NCI-H524 treated with DMSO at 0.1 percent for 48 hours (cell line): ENCODE measurements at regions not wholly inside any gene's neighbourhood (a gene's known extent, or its start where the extent isn't known, plus 50 kb on each side); places are given as distances from the start of the nearest gene placed in this dataset.
"Not testable (repeated sequence)": the region's sequence is repeated elsewhere in the genome, so short reads cannot be mapped to it uniquely, and the experiment has no call there.

ENCODE experiments used
- DNase-seq: peaks from one replicate; lab custom pipeline; 2025; lab: John Stamatoyannopoulos, UW

DNA sequence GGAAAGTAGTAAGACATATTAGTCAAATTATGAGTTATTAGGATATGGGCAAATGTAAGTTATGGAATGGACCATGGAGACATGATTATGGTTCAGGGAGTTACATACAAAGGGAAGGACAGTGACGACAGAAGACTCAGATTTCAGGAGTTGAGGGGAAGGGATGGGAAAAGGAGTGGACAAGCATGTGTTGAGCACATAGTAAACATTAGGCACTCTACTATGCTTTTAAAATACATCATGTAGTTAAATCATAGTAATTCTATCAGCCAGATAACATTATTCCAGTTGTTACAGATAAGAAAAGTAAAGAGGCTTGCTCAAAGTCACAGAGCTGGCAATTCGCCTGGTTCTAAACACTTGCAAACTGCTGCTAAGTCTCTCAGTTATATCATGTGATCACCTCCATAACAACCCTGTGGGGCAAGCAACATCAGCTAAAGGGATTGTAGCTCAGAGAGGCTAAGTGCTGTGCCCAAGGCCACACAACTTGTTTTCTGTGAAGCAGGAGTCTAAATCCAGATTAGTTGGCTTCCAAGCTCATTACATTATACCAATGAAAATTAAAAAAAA, 115.2 kb upstream of the MDFIC start:
- no peak for DNase-seq

DNA sequence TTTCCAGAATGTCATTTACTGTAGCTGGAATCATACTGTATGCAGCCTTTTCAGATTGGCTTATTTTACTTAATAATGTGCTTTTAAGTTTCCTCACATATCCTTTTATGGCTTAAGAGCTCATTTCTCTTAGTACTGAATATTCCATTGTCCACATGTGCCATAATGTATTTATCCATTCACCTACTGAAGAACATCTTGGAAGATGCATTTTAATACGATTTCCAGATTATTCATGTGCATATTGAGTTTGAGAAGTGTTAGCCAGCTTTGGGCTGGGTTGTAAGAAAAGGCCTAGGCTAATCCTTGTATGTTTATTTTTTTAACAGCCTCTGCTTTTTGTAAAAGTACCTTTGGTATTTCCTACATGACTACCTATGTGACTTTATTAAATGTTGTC, 109.3 kb upstream of the MDFIC start:
- DNase-seq: no peak

- no peak for DNase-seq
Observed at GRCh38 chr7:114813624-114814023, 108.3 kb upstream of the MDFIC start.

- not testable (repeated sequence) for DNase-seq
Observed at GRCh38 chr7:114817036-114817435, 104.9 kb upstream of the MDFIC start.

GRCh38 chr7:114818501-114818900, 103.4 kb upstream of the MDFIC start:
- DNase-seq: no peak

DNA sequence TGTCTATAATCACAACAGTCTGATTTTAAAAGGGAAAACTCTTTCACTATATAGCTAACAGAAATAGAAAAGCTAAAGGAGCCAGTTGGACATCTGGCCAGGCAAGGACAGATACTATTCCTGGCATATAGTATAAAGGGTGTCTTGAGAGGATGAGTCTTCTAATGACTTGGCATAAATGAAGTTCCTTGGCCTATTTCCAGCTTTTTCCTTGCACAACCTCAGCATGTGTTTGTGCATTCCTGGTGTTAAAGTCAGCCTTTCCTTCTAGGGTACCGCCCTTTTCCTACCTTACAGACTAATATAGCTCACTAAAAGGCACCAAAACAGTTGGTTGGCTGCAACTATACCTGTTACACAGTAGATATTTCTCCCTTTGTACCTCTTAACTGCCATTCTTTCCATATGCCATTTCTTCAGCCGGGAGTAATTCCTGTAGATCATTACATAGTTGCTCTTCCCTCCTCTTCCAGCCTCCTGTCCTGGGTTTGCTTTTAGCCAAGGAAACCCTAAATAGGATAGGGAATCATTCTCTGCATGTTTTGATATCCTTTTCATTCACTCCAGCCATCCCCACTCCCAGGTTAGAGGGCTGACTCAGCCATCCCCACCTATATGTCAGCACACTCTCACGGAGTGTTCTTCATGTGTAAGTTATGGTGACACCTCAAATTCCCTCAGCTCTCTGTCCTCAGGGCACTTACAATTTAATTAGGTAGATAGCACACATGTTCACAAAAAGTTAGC, 102.1 kb upstream of the MDFIC start:
- DNase-seq: no peak

DNA sequence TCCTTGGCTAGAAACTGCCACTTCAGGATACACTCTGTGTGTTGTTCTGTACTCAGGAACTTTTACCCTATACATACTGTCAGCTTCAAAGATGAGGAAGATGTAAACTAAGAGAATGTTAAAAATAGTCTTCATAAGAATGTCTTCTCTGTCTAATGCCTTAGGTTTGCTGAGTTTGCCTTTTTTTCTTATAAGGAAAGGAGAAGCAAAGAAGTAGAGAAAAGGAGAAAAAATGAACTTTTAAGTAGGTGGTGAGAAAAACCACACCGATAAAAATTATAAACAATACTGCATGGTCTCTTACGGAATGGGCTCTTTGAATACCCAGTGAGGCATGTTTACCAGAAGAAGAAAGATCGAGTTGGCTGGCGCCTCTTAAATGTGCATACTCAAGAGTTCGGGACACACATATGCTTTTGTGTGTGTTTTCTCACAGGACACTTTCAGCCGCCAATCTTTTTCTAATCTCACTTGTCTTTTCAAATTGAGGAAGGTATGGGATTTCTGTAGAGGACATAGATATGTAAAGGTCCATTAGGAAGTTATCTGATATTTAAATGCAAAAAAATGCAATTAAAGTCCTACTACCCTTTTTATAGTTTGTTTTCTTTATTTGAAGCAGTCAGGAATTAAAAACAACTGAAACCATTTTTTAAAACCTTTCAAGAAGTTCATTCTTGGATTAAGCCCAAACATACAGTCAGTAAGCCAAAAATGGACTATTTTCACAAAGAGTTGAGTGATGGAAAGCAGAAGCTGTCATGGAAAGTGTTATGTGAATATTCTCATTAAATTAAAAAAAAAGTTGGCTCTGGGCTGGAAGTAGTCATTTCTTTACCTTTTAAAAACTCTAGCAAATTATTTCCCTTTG, 100.6 kb upstream of the MDFIC start:
- DNase-seq: no peak

DNA sequence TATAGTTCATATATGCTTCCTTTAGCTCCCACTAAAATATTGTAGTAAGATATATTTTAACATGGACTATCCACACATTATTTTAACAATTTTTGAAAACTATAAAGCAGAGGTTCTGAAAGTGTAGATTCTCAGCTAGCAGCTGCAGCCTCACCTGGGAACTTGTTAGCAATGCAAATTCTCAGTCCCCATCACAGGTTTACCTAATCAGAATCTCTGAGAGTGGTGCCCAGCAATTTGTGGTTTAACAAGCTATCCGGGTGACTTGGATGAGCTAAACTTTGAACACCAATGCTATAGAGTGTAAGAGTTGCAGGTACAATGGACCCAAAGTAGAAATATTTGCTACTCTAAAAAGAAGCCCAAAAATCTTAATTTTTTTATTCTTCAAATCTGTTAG, 99.8 kb upstream of the MDFIC start:
- no peak for DNase-seq

GRCh38 chr7:114822844-114823243, 99.0 kb upstream of the MDFIC start:
- no peak for DNase-seq

DNA sequence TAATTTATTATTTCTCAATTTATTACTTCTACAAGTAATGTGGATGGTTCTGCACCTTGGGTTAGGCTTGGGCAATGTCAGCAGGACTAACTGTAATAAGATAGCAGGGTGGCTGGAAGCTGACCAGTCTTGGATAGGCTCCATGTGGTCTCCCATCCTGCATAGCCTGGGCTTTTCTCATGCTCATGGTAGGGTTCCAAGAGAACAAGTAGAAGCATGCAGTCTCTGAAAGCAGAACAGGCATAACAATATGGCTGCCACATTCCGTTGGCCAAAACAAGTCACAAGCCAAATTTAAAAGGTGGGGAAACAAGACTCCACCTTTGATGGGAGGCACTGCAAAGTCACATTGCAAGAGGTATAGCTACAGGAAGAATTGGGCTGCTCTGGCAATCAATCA, 98.6 kb upstream of the MDFIC start:
- no peak for DNase-seq

- no peak for DNase-seq
Observed at GRCh38 chr7:114825423-114825951, 96.4 kb upstream of the MDFIC start.

DNA sequence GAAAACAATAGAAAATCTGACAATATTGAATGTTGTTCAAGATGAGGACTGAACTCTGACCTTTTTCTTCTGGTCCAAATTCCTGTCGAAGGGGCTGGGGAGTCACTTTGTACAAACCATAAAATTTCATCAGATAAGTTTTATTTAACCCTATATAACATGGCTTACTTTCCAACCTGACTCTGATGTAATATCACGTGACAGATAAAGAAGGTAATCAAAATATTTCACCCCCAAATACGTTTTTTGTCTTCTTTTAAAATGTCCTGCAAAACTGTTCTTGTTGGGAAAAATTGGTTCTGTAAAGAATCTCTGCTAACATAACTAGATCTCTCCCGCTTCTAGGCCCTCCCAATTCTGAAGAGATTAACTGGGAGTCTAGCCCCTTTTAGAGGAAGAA, 90.9 kb upstream of the MDFIC start:
- peak; percentile 3 for DNase-seq

GRCh38 chr7:114832906-114833595, 88.8 kb upstream of the MDFIC start:
- no peak for DNase-seq

GRCh38 chr7:114835303-114835702, 86.6 kb upstream of the MDFIC start:
- no peak for DNase-seq

- DNase-seq: no peak
Observed at GRCh38 chr7:114835861-114836260, 86.0 kb upstream of the MDFIC start.

GRCh38 chr7:114842551-114843065, 79.3 kb upstream of the MDFIC start:
- no peak for DNase-seq

DNA sequence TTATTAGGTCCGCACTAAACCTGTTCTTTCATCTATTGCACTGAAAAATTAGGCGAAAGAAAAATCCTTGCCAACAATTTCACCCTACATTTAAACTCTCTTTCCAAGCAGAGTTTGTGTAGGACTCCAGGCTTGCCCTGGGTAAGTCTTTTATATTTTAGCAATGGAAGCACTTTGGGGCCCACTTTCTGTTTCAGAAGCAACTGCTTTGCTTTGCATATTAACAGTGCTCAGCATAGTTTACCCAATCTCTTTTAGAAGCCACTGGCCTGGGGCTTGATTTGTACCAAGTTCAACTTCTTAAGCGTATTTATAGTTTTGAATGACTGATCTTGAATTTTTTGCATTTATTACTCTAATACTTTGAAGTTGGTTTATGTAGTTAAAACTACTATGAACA, 78.8 kb upstream of the MDFIC start:
- DNase-seq: no peak

DNA sequence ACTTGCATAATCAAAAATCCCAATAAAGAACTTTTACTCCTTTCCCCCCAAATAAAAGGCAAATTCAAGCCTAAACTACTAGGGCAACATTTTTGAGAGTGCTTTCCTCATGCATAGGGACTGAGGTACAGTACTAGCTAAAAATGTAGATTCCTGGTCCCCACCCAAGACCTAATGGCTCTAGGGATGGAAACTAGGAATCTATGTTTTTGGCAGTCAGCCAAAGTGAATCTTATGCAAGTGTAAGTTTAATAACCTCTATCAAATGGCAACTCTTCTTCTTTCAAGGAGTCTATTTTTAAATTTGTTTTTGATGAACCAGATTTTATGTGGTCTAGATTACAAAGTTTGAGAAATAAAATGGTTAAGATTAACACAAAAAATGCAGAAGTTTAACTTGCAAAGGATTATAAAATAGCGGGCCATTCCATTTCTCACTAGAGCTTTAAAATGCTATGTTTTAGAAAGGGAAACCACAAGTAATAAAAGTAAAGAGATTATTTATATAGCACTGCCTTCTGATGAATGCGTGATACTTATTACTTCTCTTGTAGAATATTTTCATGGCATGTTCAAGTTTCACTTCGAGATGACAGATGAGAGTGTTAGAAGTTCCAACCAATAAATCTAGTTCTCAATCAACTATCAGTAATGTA, 70.4 kb upstream of the MDFIC start:
- no peak for DNase-seq

- DNase-seq: no peak
Observed at GRCh38 chr7:114852293-114852692, 69.6 kb upstream of the MDFIC start.

DNA sequence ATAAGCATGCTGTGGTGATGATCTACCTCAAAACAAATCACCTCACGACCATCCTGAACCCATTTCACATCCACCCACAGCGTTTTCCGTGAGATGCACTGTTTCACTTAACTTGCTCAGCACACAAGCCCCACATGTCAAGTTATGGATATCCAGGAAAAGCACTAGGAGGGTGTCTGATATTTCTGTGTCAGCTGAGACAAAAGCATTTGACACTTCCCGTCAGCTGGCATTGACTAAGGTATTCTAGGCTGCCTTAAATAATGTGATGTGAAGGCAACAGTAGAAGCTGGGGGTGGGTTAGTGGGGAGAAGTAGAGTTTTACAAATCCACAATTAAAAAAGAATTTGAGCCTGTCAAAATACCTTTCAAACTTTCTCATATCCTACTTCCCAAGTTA, 68.7 kb upstream of the MDFIC start:
- no peak for DNase-seq

DNA sequence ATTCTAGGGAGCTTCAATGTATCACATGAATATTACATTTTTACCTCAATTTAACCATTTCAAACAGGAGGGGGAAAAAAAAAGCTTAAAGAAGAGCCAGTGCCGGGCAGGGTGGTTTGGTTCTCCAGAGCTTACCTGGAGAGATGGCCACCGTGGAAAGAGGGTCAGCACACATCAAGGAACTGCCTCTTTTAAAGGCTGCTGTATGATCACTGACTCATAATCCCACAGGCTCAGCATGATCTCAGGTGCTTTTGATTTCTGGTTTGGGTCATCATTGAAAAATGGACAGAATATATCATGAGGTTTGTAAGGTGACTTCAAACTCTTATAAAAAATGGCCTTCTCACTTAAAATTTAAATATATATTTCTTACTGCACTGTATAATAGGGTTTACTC, 67.5 kb upstream of the MDFIC start:
- DNase-seq: no peak
